ENCODE measurements at regions not wholly inside any gene's neighbourhood (a gene's known extent, or its start where the extent isn't known, plus 50 kb on each side); places are given as distances from the start of the nearest gene placed in this dataset.

GRCh38 chr18:23333827-23334226 lies 119.3 kb upstream of the RIOK3 start:
- Mint-ChIP-seq H3K27ac (no peak overlapping the region), H3K27me3 (no peaks in the 10 kb centered on the region), H3K36me3 (ENCODE audit: low read depth) (peaks cover 28% of the 10 kb centered on the region), H3K4me3 (no peak overlapping the region), H3K9me3 (no peaks in the 10 kb centered on the region), H3K4me1 (ENCODE audit: low read depth) (peaks cover 15% of the 10 kb centered on the region)

- Mint-ChIP-seq H3K27ac (no peak overlapping the region), H3K27me3 (no peaks in the 10 kb centered on the region), H3K4me3 (no peak overlapping the region), H3K4me1 (ENCODE audit: low read depth) (peaks cover 15% of the 10 kb centered on the region), H3K9me3 (no peaks in the 10 kb centered on the region), H3K36me3 (ENCODE audit: low read depth) (peaks cover 23% of the 10 kb centered on the region)
Measured at GRCh38 chr18:23334569-23334968, 118.5 kb upstream of the RIOK3 start.

- no peak overlapping the region for H3K4me3 Mint-ChIP-seq
- no peaks in the 10 kb centered on the region for H3K27me3 Mint-ChIP-seq
- H3K4me1 Mint-ChIP-seq (ENCODE audit: low read depth), result peaks cover 11% of the 10 kb centered on the region
- H3K27ac Mint-ChIP-seq, result no peak overlapping the region
- no peaks in the 10 kb centered on the region for H3K9me3 Mint-ChIP-seq
- H3K36me3 Mint-ChIP-seq (ENCODE audit: low read depth), result peaks cover 16% of the 10 kb centered on the region
Measured at GRCh38 chr18:23336101-23336500, 117.0 kb upstream of the RIOK3 start.

- peaks cover 26% of the 10 kb centered on the region for H3K4me1 Mint-ChIP-seq (ENCODE audit: low read depth)
- H3K27me3 Mint-ChIP-seq, result no peaks in the 10 kb centered on the region
- H3K9me3 Mint-ChIP-seq, result no peaks in the 10 kb centered on the region
- no peak overlapping the region for H3K4me3 Mint-ChIP-seq
- H3K27ac Mint-ChIP-seq, result no peak overlapping the region
- H3K36me3 Mint-ChIP-seq (ENCODE audit: low read depth), result peaks cover 11% of the 10 kb centered on the region
Measured at GRCh38 chr18:23337599-23338444, 115.3 kb upstream of the RIOK3 start.

GRCh38 chr18:23340661-23341060 lies 112.4 kb upstream of the RIOK3 start:
- H3K27ac Mint-ChIP-seq, result peak overlapping the region; percentile 65
- peaks cover 29% of the 10 kb centered on the region for H3K4me1 Mint-ChIP-seq (ENCODE audit: low read depth)
- H3K9me3 Mint-ChIP-seq, result no peaks in the 10 kb centered on the region
- peaks cover 17% of the 10 kb centered on the region for H3K36me3 Mint-ChIP-seq (ENCODE audit: low read depth)
- no peak overlapping the region for H3K4me3 Mint-ChIP-seq
- no peaks in the 10 kb centered on the region for H3K27me3 Mint-ChIP-seq

- no peak overlapping the region for H3K4me3 Mint-ChIP-seq
- no peaks in the 10 kb centered on the region for H3K9me3 Mint-ChIP-seq
- H3K27ac Mint-ChIP-seq, result peak overlapping the region; percentile 65
- H3K36me3 Mint-ChIP-seq (ENCODE audit: low read depth), result peaks cover 19% of the 10 kb centered on the region
- peaks cover 23% of the 10 kb centered on the region for H3K4me1 Mint-ChIP-seq (ENCODE audit: low read depth)
- no peaks in the 10 kb centered on the region for H3K27me3 Mint-ChIP-seq
Measured at GRCh38 chr18:23341383-23341782, 111.7 kb upstream of the RIOK3 start.

- Mint-ChIP-seq H3K4me3 (no peak overlapping the region), H3K27me3 (no peaks in the 10 kb centered on the region), H3K9me3 (no peaks in the 10 kb centered on the region), H3K36me3 (ENCODE audit: low read depth) (peaks cover 21% of the 10 kb centered on the region), H3K4me1 (ENCODE audit: low read depth) (peaks cover 23% of the 10 kb centered on the region), H3K27ac (peak overlapping the region; percentile 65)
Measured at GRCh38 chr18:23341983-23342382, 111.1 kb upstream of the RIOK3 start.

GRCh38 chr18:23342506-23342905 lies 110.6 kb upstream of the RIOK3 start:
- Mint-ChIP-seq H3K27me3 (no peaks in the 10 kb centered on the region), H3K36me3 (ENCODE audit: low read depth) (peaks cover 23% of the 10 kb centered on the region), H3K9me3 (no peaks in the 10 kb centered on the region), H3K4me1 (ENCODE audit: low read depth) (peaks cover 23% of the 10 kb centered on the region), H3K4me3 (no peak overlapping the region), H3K27ac (no peak overlapping the region)

- Mint-ChIP-seq H3K27ac (no peak overlapping the region), H3K9me3 (peaks cover 6% of the 10 kb centered on the region), H3K36me3 (ENCODE audit: low read depth) (peaks cover 73% of the 10 kb centered on the region), H3K4me1 (ENCODE audit: low read depth) (peaks cover 8% of the 10 kb centered on the region), H3K4me3 (no peak overlapping the region), H3K27me3 (no peaks in the 10 kb centered on the region)
Measured at GRCh38 chr18:23350188-23350587, 102.9 kb upstream of the RIOK3 start.

GRCh38 chr18:23351521-23351920 lies 101.6 kb upstream of the RIOK3 start:
- H3K9me3 Mint-ChIP-seq, result peaks cover 6% of the 10 kb centered on the region
- H3K36me3 Mint-ChIP-seq (ENCODE audit: low read depth), result peaks cover 76% of the 10 kb centered on the region
- H3K4me3 Mint-ChIP-seq, result no peak overlapping the region
- peaks cover 9% of the 10 kb centered on the region for H3K4me1 Mint-ChIP-seq (ENCODE audit: low read depth)
- H3K27me3 Mint-ChIP-seq, result no peaks in the 10 kb centered on the region
- no peak overlapping the region for H3K27ac Mint-ChIP-seq

- Mint-ChIP-seq H3K27ac (no peak overlapping the region), H3K4me1 (ENCODE audit: low read depth) (peaks cover 9% of the 10 kb centered on the region), H3K4me3 (no peak overlapping the region), H3K9me3 (peaks cover 6% of the 10 kb centered on the region), H3K36me3 (ENCODE audit: low read depth) (peaks cover 76% of the 10 kb centered on the region), H3K27me3 (no peaks in the 10 kb centered on the region)
Measured at GRCh38 chr18:23352042-23352441, 101.0 kb upstream of the RIOK3 start.

- Mint-ChIP-seq H3K27ac (no peak overlapping the region), H3K4me3 (no peak overlapping the region), H3K27me3 (no peaks in the 10 kb centered on the region), H3K36me3 (ENCODE audit: low read depth) (peaks cover 73% of the 10 kb centered on the region), H3K4me1 (ENCODE audit: low read depth) (peaks cover 19% of the 10 kb centered on the region), H3K9me3 (peaks cover 6% of the 10 kb centered on the region)
Measured at GRCh38 chr18:23353459-23353858, 99.6 kb upstream of the RIOK3 start.

- H3K9me3 Mint-ChIP-seq, result peaks cover 5% of the 10 kb centered on the region
- H3K36me3 Mint-ChIP-seq (ENCODE audit: low read depth), result peaks cover 63% of the 10 kb centered on the region
- H3K4me1 Mint-ChIP-seq (ENCODE audit: low read depth), result peaks cover 31% of the 10 kb centered on the region
- H3K27ac Mint-ChIP-seq, result no peak overlapping the region
- H3K27me3 Mint-ChIP-seq, result no peaks in the 10 kb centered on the region
- no peak overlapping the region for H3K4me3 Mint-ChIP-seq
Measured at GRCh38 chr18:23354625-23355024, 98.5 kb upstream of the RIOK3 start.

GRCh38 chr18:23355206-23355605 lies 97.9 kb upstream of the RIOK3 start:
- H3K36me3 Mint-ChIP-seq (ENCODE audit: low read depth), result peaks cover 57% of the 10 kb centered on the region
- H3K4me1 Mint-ChIP-seq (ENCODE audit: low read depth), result peaks cover 32% of the 10 kb centered on the region

GRCh38 chr18:23356424-23356823 lies 96.7 kb upstream of the RIOK3 start:
- no peak overlapping the region for H3K27ac Mint-ChIP-seq
- H3K4me3 Mint-ChIP-seq, result no peak overlapping the region
- no peaks in the 10 kb centered on the region for H3K27me3 Mint-ChIP-seq
- H3K36me3 Mint-ChIP-seq (ENCODE audit: low read depth), result peaks cover 46% of the 10 kb centered on the region
- H3K4me1 Mint-ChIP-seq (ENCODE audit: low read depth), result peaks cover 32% of the 10 kb centered on the region
- H3K9me3 Mint-ChIP-seq, result no peaks in the 10 kb centered on the region

More at GRCh38 chr18:23355206-23355605, 97.9 kb upstream of the RIOK3 start:
- Mint-ChIP-seq H3K9me3 (no peaks in the 10 kb centered on the region), H3K4me3 (no peak overlapping the region), H3K27ac (no peak overlapping the region), H3K27me3 (no peaks in the 10 kb centered on the region)

All from stimulated activated naive CD8-positive, alpha-beta T cell treated with anti-CD3 and anti-CD28 coated beads, Interleukin-15, Interleukin-2, amounts not matched to agents 100 ng/mL and 50 ng/mL, for 24 hours (primary cell).